Prostate gland (tissue), 2 donors: ENCODE measurements at regions not wholly inside any gene's neighbourhood (a gene's known extent, or its start where the extent isn't known, plus 50 kb on each side); places are given as distances from the start of the nearest gene placed in this dataset.

Source experiments
- DNase-seq: peaks from one replicate; pipeline ENCODE4 v3.0.0-alpha.2; 2019; ENCODE audit warnings: low spot score
- H3K27ac ChIP-seq, 2 donors: fragments of 200-600 bp; sonication (generic); 2 replicates each; pipeline ENCODE4 v1.5.1; 2017 to 2019
- H3K27me3 ChIP-seq: fragments of 200-600 bp; sonication (generic); replicated peaks from 2 replicates; pipeline ENCODE4 v1.5.1; 2019; ENCODE audit not compliant: insufficient read depth
- H3K36me3 ChIP-seq, 2 donors: fragments of 200-600 bp; sonication (generic); 1 replicate in 1 of 2; 2 replicates in 1 of 2; pipeline versions ENCODE4 v1.5.1 to v1.8.1; 2017 to 2019
- H3K4me1 ChIP-seq: fragments of 200-600 bp; sonication (generic); replicated peaks from 2 replicates; pipeline ENCODE4 v1.5.1; 2019
- H3K4me3 ChIP-seq, 2 donors: fragments of 200-600 bp; sonication (generic); 2 replicates each; pipeline ENCODE4 v1.5.1; 2017 to 2019
- H3K9me3 ChIP-seq: fragments of 200-600 bp; sonication (generic); 2 replicates; pipeline ENCODE4 v1.5.1; 2017
- POLR2A ChIP-seq: fragments of 450-650 bp; IDR thresholded peaks from one replicate; pipeline ENCODE4 v1.6.1; 2016; ENCODE audit warnings: antibody characterized with exemption, mild to moderate bottlenecking
- POLR2AphosphoS5 ChIP-seq: sonication (generic); formaldehyde crosslinking; IDR thresholded peaks from one replicate; pipeline ENCODE4 v1.6.1; 2017; ENCODE audit warnings: antibody characterized with exemption
- WGBS: methylation state at CpG from one replicate; pipeline ENCODE4 v1.1.5; 2018; 5-methylcytosine and 5-hydroxymethylcytosine counted together
- intact Hi-C: fragments of 100-400 bp; cut with DNase I; formaldehyde crosslinking; loops from one replicate; pipeline ENCODE4 v1.14.2; 2022
- TF ChIP-seq, protein P1 (sequence below), 4 experiments: fragments of 200-600 bp in 2 of 4; fragments of 450-650 bp in 2 of 4; sonication (generic) in 2 of 4; IDR thresholded peaks; 1 replicate in 3 of 4; 2 replicates in 1 of 4; pipeline ENCODE4 v1.5.1; 2016 to 2019; ENCODE audit warnings: antibody characterized with exemption in 4 of 4, mild to moderate bottlenecking in 2 of 4, moderate library complexity in 2 of 4

DNA sequence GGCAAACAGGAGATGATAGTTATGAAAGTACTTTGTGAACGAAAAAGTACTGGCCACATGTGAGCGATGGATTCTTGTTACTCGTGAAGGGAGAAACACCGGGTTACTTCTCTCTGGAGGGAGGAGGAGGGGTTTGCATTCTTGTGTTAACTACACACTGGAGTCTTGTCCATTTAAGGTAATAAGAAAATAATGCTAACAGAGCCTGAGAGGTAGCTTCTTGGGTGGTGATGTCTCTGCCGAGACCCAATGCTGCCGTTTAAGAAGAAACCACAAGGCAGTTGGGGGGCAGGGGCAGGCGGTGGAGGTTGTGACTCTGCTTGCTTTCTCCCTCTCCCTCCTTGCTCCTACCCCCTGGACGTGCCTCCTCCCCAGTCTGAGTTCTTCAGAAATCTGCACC, 100.9 kb upstream of the ROPN1 start:
- Histone ChIP-seq H3K4me3 (no peak overlapping the region), H3K27ac (no peak overlapping the region), H3K27me3 (no peaks in the 10 kb centered on the region), H3K36me3 (no peaks in the 10 kb centered on the region), H3K4me1 (no peaks in the 10 kb centered on the region), H3K9me3 (no peaks in the 10 kb centered on the region)
- intact Hi-C loops: no loop called here
- TF ChIP-seq POLR2AphosphoS5: no peak
- TF ChIP-seq, protein P1, sequence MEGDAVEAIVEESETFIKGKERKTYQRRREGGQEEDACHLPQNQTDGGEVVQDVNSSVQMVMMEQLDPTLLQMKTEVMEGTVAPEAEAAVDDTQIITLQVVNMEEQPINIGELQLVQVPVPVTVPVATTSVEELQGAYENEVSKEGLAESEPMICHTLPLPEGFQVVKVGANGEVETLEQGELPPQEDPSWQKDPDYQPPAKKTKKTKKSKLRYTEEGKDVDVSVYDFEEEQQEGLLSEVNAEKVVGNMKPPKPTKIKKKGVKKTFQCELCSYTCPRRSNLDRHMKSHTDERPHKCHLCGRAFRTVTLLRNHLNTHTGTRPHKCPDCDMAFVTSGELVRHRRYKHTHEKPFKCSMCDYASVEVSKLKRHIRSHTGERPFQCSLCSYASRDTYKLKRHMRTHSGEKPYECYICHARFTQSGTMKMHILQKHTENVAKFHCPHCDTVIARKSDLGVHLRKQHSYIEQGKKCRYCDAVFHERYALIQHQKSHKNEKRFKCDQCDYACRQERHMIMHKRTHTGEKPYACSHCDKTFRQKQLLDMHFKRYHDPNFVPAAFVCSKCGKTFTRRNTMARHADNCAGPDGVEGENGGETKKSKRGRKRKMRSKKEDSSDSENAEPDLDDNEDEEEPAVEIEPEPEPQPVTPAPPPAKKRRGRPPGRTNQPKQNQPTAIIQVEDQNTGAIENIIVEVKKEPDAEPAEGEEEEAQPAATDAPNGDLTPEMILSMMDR (IDR thresholded peaks at IDR 0.05): no peak
- TF ChIP-seq POLR2A: no peak
- no peak for DNase-seq
- WGBS: 77% methylated on average over 8 of the region's 8 CpGs

- TF ChIP-seq, protein P1 (IDR thresholded peaks at IDR 0.05): no peak
- TF ChIP-seq POLR2AphosphoS5: no peak
- no peak for TF ChIP-seq POLR2A
- no peaks in the 10 kb centered on the region for H3K27me3 ChIP-seq
- no peak for DNase-seq
- no peaks in the 10 kb centered on the region for H3K36me3 ChIP-seq
- intact Hi-C loops: no loop called here
- H3K4me1 ChIP-seq: no peaks in the 10 kb centered on the region
- 87% methylated on average over 20 of the region's 20 CpGs for WGBS
- H3K4me3 ChIP-seq: no peak overlapping the region
- no peak overlapping the region for H3K27ac ChIP-seq
- H3K9me3 ChIP-seq: no peaks in the 10 kb centered on the region
Measured at GRCh38 chr3:124094496-124094895, 102.6 kb upstream of the ROPN1 start.

DNA sequence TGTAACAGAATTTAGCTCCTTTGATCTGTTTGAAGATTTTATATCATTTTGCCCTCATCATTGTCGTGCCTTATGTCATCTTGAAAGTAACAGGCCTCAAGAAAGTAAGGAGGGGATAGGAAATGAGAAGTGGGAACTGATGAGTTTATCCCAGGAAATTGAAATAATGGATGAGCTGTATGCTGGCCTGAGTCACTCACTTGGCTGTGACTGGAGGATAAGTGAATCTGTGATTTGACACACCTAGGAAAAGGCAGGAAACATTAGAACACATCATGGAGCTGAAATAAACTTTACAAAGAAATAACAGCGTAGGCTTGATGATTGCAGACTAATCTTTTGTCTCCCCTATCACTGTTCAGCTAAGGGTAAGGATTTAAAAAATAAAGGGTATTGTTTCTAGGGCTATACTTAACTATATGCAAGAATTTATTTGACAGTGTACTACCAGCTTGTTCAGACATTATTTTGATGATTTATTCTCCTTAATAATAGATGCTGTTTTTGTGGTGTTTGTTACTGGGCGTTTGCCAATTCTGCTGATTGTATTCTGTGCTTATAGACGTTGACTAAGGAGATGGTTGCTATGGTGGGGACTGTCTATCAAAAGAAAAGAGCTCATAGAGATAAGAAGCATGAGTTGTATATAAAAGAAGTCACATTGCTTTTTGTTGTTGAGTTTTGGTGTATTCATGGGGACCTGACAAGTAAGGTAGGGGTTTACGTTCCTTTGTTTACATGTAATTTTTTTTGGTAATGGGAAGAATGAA, 105.6 kb upstream of the ROPN1 start:
- H3K27me3 ChIP-seq: no peaks in the 10 kb centered on the region
- no peaks in the 10 kb centered on the region for H3K4me1 ChIP-seq
- 64% methylated on average over 5 of the region's 5 CpGs for WGBS
- H3K4me3 ChIP-seq: no peak overlapping the region
- H3K27ac ChIP-seq: no peak overlapping the region
- TF ChIP-seq POLR2AphosphoS5 (no peak), POLR2A (no peak)
- TF ChIP-seq, protein P1 (IDR thresholded peaks at IDR 0.05): no peak
- intact Hi-C loops: no loop called here
- no peaks in the 10 kb centered on the region for H3K36me3 ChIP-seq
- no peak for DNase-seq
- no peaks in the 10 kb centered on the region for H3K9me3 ChIP-seq

DNA sequence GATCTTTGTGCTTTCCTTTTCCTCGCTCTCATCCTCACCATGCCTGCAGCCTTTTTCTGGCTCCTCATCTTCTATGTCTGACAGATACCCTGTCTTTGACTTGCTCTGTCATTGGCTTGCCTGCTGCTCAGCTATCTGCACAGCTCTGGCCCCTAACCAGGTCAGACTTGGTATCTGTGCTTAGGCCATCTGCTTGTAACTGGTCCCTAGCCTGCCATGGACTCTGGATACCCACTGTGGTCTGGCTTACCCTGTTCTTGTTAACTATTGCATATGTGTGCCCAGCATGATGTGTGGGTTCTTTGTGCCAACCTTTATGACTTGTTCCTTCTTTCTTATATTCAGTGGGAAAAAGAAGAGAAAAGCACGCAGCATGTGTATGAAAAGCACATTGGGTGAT, 109.7 kb upstream of the ROPN1 start:
- Histone ChIP-seq H3K27ac (no peak overlapping the region), H3K9me3 (no peaks in the 10 kb centered on the region), H3K4me3 (no peak overlapping the region), H3K36me3 (no peaks in the 10 kb centered on the region), H3K27me3 (no peaks in the 10 kb centered on the region), H3K4me1 (no peaks in the 10 kb centered on the region)
- intact Hi-C loops: no loop called here
- TF ChIP-seq, protein P1 (IDR thresholded peaks at IDR 0.05): no peak
- TF ChIP-seq POLR2A (no peak), POLR2AphosphoS5 (no peak)
- no peak for DNase-seq
- 97% methylated on average over 2 of the region's 2 CpGs for WGBS
